Peyer's patch (tissue), 4 donors: ENCODE measurements at regions not wholly inside any gene's neighbourhood (a gene's known extent, or its start where the extent isn't known, plus 50 kb on each side); places are given as distances from the start of the nearest gene placed in this dataset.

ENCODE experiments used
- DNase-seq, 3 donors: peaks; one replicate each; pipeline ENCODE4 v3.0.0-alpha.2; 2017 to 2019
- H3K27ac ChIP-seq, 4 donors: fragments of 200-600 bp; sonication (generic); one replicate each; pipeline ENCODE4 v1.5.1; 2016 to 2019
- H3K27me3 ChIP-seq, 2 donors: fragments of 200-600 bp; sonication (generic); one replicate each; pipeline ENCODE4 v1.5.1; 2019
- H3K36me3 ChIP-seq, 3 donors: fragments of 200-600 bp; sonication (generic); one replicate each; pipeline ENCODE4 v1.5.1; 2016 to 2019
- H3K4me1 ChIP-seq, 4 donors: fragments of 200-600 bp; sonication (generic); one replicate each; pipeline ENCODE4 v1.5.1; 2016 to 2019
- H3K4me3 ChIP-seq, 4 donors: fragments of 200-600 bp; sonication (generic); 1 replicate in 3 of 4; 2 replicates in 1 of 4; pipeline ENCODE4 v1.5.1; 2016 to 2019; ENCODE audit warnings: mild to moderate bottlenecking in 1 of 4
- H3K9me3 ChIP-seq, 4 donors: fragments of 200-600 bp; sonication (generic); one replicate each; pipeline ENCODE4 v1.5.1; 2016 to 2019; ENCODE audit warnings: mild to moderate bottlenecking in 1 of 4
- CTCF ChIP-seq, 6 experiments: fragments of 450-650 bp in 4 of 6; fragments of 200-600 bp in 2 of 6; sonication (generic) in 1 of 6; IDR thresholded peaks; one replicate each; pipeline ENCODE4 v1.5.1; 2017 to 2019; ENCODE audit warnings: antibody characterized with exemption in 6 of 6, mild to moderate bottlenecking in 3 of 6, moderate library complexity in 1 of 6
- POLR2A ChIP-seq, 2 donors: fragments of 450-650 bp; IDR thresholded peaks; one replicate each; pipeline ENCODE4 v1.5.1; 2017; ENCODE audit warnings: antibody characterized with exemption in 2 of 2, mild to moderate bottlenecking in 2 of 2, moderate library complexity in 2 of 2

GRCh38 chr3:177576746-177577145 is 379.5 kb upstream of the TBL1XR1 start:
- DNase-seq = no peak
- Histone ChIP-seq H3K4me3 (no peak overlapping the region), H3K4me1 (no peaks in the 10 kb centered on the region), H3K36me3 (no peaks in the 10 kb centered on the region), H3K27ac (no peak overlapping the region), H3K9me3 (no peaks in the 10 kb centered on the region), H3K27me3 (no peaks in the 10 kb centered on the region)
- TF ChIP-seq CTCF (IDR thresholded peaks at IDR 0.05) (no peak), POLR2A (IDR thresholded peaks at IDR 0.05) (no peak)

- Histone ChIP-seq H3K36me3 (no peaks in the 10 kb centered on the region), H3K27me3 (no peaks in the 10 kb centered on the region), H3K4me3 (no peak overlapping the region), H3K27ac (no peak overlapping the region), H3K4me1 (no peaks in the 10 kb centered on the region), H3K9me3 (no peaks in the 10 kb centered on the region)
- TF ChIP-seq POLR2A (IDR thresholded peaks at IDR 0.05) = no peak
- TF ChIP-seq CTCF (IDR thresholded peaks at IDR 0.05) = no peak
- DNase-seq = no peak
Measured at GRCh38 chr3:177578488-177578887, 381.2 kb upstream of the TBL1XR1 start.

- no peak overlapping the region for H3K4me3 ChIP-seq
- no peaks in the 10 kb centered on the region for H3K9me3 ChIP-seq
- no peaks in the 10 kb centered on the region for H3K27me3 ChIP-seq
- TF ChIP-seq CTCF (IDR thresholded peaks at IDR 0.05) (no peak), POLR2A (IDR thresholded peaks at IDR 0.05) (no peak)
- H3K27ac ChIP-seq = no peak overlapping the region
- no peak for DNase-seq
- H3K36me3 ChIP-seq = no peaks in the 10 kb centered on the region
- H3K4me1 ChIP-seq = no peaks in the 10 kb centered on the region
Measured at GRCh38 chr3:177579419-177579818, 382.1 kb upstream of the TBL1XR1 start.

- Histone ChIP-seq H3K9me3 (no peaks in the 10 kb centered on the region), H3K27ac (no peak overlapping the region), H3K36me3 (no peaks in the 10 kb centered on the region), H3K4me3 (no peak overlapping the region), H3K27me3 (no peaks in the 10 kb centered on the region), H3K4me1 (no peaks in the 10 kb centered on the region)
- no peak for TF ChIP-seq CTCF (IDR thresholded peaks at IDR 0.05)
- TF ChIP-seq POLR2A (IDR thresholded peaks at IDR 0.05) = no peak
- DNase-seq = no peak
Measured at GRCh38 chr3:177580437-177580836, 383.2 kb upstream of the TBL1XR1 start.

- Histone ChIP-seq H3K27me3 (no peaks in the 10 kb centered on the region), H3K4me1 (no peaks in the 10 kb centered on the region), H3K4me3 (no peak overlapping the region), H3K36me3 (no peaks in the 10 kb centered on the region), H3K27ac (no peak overlapping the region), H3K9me3 (no peaks in the 10 kb centered on the region)
- DNase-seq = no peak
- no peak for TF ChIP-seq POLR2A (IDR thresholded peaks at IDR 0.05)
- no peak for TF ChIP-seq CTCF (IDR thresholded peaks at IDR 0.05)
Measured at GRCh38 chr3:177585271-177585670, 388.0 kb upstream of the TBL1XR1 start.

- H3K27ac ChIP-seq = no peak overlapping the region
- peaks cover 0 to 13% (median 0%) of the 10 kb centered on the region in 4 donors for H3K4me1 ChIP-seq
- TF ChIP-seq CTCF (IDR thresholded peaks at IDR 0.05) (no peak), POLR2A (IDR thresholded peaks at IDR 0.05) (no peak)
- DNase-seq = no peak
- H3K27me3 ChIP-seq = no peaks in the 10 kb centered on the region
- H3K36me3 ChIP-seq = no peaks in the 10 kb centered on the region
- H3K4me3 ChIP-seq = no peak overlapping the region
- H3K9me3 ChIP-seq = no peaks in the 10 kb centered on the region
Measured at GRCh38 chr3:177589041-177589650, 391.9 kb upstream of the TBL1XR1 start.
